NCI-H2107 (cell line): ENCODE measurements at regions not wholly inside any gene's neighbourhood (a gene's known extent, or its start where the extent isn't known, plus 50 kb on each side); places are given as distances from the start of the nearest gene placed in this dataset.

ENCODE experiments used
- DNase-seq: peaks from one replicate; lab custom pipeline; 2025; lab: John Stamatoyannopoulos, UW

DNA sequence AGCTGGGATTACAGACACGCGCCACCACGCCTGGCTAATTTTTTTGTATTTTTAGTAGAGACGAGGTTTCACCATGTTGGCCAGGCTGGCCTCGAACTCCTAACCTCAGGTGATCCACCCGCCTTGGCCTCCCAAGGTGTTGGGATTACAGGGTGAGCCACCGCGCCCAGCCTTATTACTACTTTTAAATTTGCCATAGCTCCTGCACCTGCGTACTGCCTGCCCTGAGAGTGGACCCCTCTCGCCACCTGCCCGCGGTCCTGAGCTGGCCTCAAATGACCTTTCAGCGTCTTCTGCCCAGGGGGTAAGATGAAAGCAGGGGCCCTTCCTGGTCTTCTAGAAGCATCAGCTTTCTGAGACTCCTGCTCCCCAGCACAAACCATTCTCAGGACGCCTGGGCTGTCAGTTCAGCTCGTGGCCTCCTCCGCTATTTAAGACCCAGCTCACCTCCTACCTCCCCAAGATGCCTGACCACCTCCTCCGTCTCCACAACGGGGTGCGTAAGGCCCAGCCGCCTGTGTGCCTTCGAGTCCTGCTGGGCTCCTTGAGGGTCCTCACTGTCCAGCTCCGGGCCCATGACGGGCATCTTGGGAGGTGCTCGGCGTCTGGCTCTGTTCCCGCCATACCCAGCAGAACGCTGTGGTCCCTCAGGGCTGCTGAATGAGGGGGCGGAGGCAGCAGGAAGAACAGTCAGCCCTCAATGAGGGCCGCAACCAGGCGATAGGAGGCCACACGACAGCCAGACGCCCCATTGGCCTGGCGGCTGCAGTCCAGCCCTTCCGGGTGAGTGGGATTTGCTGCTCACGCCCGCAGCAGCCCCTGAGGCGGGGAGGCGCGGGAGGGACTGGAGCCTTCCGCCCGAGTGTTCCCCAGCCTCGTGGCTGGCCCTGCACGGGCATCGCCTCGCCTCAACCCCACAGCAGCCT lies 266.6 kb downstream of the TFCP2L1 start:
- DNase-seq, result no peak

DNA sequence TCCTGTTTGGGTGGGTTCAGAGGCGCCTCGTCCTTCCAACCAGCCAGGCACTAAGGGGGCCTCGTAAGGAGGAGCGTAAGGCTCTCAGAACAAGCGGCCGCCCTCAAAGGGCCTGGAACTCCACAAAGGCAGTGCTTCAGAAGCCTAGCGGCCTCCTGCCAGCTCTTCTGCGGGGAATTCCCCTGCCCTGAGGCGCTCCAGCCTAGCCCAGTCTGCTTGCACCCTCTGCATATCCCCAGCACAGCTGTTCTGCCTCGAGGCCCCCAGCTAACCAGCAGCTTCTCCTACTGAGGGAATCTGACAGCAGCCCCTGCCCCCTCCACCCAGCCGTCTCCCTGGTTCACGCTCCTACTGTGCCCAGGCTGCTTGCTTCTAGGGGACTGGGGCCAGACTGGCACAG lies 265.9 kb downstream of the TFCP2L1 start:
- no peak for DNase-seq

DNA sequence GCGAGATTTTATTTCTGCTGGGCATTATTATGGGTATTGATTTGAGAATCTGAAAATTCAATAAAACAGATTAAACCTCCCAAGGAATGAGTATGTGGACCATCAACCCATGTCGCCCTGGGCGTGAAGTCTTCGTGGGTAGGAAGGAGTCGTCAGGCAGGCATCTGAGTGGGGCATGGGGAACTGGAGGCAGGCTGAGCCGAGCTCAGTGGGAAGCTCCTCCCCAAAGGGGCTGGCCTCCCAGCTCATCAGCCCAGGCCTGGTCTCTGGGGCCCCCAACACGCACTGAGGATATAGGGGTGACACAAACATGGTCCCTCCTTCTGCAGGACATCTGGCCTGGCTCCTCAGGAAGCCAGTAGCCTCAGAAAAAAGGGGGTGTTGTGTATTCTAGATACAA lies 265.2 kb downstream of the TFCP2L1 start:
- no peak for DNase-seq

DNA sequence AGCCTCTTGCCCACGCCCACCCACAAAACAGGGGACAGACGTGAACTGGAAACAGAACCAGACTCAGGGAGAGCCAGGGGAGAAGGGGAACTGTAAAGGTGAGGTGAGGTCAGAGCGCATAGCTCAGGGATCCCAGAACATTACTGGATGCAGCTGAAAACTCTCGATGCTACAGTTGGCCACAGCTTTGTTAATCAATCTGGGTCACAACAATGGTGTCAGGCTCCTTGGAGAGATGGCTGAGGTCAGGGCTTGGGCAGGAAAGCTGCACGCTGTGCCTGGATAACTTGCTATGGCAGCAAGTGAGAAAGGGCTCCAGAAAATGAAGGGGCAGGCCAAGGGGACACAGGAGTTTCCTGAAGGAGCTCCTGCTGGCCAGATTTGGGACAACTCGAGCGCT lies 263.3 kb downstream of the TFCP2L1 start:
- no peak for DNase-seq

DNA sequence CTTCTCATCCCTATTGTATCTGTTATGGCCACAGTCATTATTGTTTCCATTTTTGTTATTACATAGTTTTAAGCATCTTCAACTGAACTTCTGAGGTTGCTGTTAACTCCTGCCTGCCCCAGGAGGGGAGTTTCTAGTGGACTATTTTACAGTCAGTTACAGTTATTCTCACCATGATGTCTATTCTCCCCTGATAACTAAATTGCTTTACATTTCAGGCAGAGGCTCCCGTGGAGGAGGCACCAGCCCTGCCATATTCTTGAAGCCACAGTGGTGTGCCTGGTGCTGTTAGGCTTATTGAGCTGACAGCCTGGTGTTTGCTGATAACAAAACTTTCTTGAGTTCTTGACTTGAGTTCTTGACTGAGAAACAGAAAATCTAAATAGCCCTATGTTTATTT lies 256.4 kb downstream of the TFCP2L1 start:
- DNase-seq, result no peak

DNA sequence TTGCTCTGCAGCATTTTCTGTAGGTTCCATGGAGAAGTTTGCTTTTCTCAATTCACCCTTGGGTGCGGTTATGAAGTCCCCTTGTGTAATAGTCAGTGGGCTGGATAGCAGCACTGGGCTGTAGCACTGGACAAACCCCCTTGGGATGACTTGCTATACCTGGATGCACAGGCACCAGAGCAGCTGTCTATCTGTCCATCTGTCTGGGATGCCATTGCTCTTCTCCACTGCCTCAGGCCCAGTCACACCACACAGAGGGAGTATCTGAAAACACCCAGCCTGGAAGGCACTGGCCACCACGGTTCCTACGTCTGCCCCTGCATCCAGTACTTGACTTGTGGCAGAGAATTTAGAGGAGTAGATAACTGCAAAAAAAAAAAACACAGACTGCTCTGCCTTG lies 254.5 kb downstream of the TFCP2L1 start:
- no peak for DNase-seq

DNA sequence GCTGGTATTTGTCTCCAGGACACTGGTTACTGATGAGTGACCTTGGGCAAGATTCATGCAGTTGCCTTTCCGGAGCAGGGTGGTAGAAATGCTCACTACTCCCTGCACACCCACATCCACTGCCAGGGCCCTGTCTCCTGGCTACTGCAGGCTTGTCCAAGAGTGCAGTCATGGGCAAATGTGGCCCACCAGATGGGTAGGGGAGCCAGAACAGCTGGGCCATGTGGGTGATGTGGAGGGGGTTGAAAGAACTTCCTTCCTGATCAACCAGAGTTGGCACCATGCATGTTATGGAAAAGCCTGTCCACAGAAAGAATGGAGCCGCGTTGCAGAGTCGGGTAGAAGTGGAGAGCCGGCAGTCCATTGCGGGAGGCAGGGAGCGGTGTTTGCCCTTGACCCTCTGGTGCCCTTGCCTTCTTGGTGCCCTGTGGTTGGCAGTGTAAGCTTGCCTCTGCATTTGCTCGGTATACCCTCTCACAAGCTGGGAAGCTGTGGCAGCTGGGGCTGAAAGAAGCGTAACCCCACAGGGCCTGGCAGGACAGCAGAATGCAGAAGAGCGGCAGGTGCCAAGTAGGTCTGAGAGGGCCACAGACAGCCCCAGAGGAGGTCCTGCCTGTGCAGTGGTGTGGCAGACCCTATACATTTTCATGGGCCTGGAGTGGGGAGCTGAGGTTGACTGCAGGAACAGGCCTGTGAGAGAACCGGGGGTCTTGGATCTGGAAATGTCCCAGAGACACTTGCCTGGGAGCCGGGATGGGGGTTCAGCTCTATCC lies 253.2 kb downstream of the TFCP2L1 start:
- DNase-seq, result no peak

DNA sequence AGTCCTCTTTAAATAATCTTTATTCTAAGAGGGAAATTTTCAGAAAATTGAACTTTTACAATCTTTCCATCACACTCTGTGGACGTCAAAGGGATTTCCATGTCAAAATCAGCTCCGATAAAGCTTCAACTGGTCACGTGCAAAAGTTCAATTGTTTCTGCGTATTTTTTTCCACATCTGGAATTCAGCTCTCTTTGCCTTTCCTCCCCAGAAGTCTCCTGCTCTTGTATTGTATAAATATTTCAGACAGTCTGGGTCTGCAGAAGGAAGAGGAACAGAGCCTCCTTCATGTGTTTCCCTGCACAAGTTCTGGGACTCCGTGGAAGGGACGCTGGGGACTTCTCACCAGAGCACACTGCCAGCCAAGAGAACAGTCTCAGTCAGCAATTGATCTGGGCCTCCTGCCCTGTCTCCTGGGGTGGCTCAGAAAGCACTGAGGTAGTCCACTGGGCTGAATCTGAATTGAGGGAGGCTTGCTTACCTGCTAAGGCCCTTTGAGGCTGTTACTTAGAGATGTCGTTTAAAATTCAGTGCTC lies 251.5 kb downstream of the TFCP2L1 start:
- no peak for DNase-seq

GRCh38 chr2:121034551-121034950 lies 250.5 kb downstream of the TFCP2L1 start:
- no peak for DNase-seq

GRCh38 chr2:121036226-121036692 lies 248.7 kb downstream of the TFCP2L1 start:
- peak; percentile 74 for DNase-seq

- no peak for DNase-seq
These were observed 247.5 kb downstream of the TFCP2L1 start for GRCh38 chr2:121037480-121037879.

DNA sequence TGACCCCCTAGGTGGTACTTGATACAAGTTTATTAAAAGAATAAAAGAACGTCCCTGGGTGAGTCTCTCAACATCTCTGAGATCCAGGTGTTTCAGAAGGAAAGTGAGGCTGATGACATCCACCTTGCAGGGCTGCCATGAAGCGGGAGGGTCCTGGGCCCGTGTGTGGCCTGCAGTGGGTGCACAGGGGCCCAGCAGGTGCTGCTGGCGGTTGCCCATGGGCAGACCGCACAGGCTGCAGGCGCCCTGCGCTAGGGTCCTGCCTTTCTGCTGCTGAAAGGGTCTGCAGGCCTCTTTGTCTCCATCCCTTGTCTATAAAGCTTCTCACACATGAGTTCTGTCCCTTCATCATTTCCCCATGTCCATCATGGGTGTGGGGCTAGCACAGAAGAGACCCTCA lies 247.0 kb downstream of the TFCP2L1 start:
- DNase-seq, result no peak

GRCh38 chr2:121038431-121038830 lies 246.6 kb downstream of the TFCP2L1 start:
- no peak for DNase-seq

DNA sequence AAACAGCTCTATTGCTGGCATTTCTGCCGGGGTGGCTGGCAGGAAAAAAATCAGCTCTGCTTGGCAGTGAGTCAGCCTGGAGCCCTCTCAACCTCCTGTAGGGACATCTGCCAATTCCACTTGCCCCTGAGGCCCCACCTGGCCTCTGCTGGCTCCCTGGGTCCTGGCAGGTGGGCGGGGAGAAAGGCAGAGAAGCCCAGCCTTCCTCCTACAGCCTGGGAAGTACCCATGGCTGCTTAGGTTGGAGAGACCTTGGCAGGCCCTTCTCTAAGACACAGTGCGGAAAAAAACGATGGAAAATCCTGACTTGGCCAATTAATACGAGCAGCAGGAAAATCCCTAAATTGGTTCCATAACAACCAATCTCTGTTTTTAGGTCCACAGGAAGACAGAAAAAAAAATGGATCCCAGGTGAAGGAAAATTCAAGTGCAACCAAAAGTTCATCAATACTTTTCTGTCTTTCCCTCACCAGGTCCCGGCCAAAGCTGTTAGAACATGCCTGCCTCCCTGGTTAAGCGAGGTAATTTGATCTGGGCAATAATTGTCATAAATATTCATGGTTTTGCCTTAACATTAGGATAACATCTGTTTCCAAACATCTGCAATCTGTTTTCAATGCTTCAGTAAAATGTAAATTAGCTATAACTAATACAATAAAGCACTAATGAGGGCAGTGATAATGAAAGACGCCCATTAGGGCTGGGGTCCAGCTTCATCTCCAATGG lies 245.9 kb downstream of the TFCP2L1 start:
- DNase-seq, result peak; percentile 30

GRCh38 chr2:121039679-121040078 lies 245.3 kb downstream of the TFCP2L1 start:
- no peak for DNase-seq

- DNase-seq, result no peak
These were observed 243.5 kb downstream of the TFCP2L1 start for GRCh38 chr2:121041516-121041915.

DNA sequence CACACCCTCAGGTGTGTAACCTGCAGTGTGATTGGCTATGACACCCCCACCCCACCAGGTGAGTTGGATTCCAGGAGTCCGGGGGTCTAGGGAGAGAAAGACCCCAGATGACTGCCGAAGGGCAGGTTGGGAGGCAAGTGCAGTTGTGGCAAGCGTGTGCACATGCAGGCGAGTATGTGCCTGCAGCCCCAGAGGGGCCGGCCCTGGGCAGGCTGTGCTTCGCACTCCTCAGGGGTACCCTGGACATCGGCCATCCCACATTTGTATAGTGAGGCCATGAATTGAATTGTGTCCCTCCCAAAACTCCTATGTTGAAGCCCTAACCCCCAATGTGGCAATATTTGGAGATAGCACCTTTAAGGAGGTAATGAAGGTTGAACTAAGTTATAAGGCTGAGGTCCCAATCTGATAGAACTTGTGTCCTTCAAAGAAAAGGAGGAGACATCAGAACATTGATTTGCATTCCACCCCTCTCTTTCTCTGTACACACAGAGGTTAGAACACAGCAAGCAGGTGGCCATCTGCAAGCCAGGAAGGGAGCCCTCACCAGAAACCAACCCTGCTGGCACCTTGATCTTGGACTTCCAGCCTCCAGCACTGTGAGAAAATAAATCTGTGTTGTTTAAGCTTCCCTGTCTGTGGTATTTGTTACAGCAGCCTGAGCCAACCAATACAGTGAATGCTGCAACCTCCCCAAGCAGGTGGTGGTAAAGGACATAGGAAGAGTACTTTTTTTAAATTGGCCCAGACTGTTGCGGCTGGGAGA lies 241.8 kb downstream of the TFCP2L1 start:
- no peak for DNase-seq

- DNase-seq, result no peak
These were observed 241.2 kb downstream of the TFCP2L1 start for GRCh38 chr2:121043827-121044222.

- DNase-seq, result no peak
These were observed 240.6 kb downstream of the TFCP2L1 start for GRCh38 chr2:121044412-121044811.

DNA sequence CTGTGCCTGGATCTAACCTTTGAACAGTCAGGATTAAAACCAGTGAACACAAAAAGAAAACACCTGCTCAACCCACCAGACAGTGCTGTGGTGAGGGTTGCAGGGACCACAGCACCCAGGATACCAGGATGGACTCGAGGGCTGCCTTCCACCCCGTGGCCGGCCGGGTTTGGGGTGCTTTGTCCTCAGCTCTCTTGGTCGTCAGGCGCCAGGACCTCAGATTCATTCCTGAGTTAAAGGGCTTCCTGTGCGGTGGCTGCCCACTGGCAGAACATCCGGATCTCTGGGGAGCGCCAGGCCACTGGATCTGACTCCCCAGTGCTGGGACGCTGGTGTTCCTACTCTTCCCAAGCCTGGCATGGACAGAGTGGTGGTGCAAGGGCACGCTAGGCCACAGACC lies 239.8 kb downstream of the TFCP2L1 start:
- no peak for DNase-seq

- DNase-seq, result no peak
These were observed 238.7 kb downstream of the TFCP2L1 start for GRCh38 chr2:121046335-121046734.
